Ramos (cell line): ENCODE measurements at regions not wholly inside any gene's neighbourhood (a gene's known extent, or its start where the extent isn't known, plus 50 kb on each side); places are given as distances from the start of the nearest gene placed in this dataset.
"Not testable (repeated sequence)": the region's sequence is repeated elsewhere in the genome, so short reads cannot be mapped to it uniquely, and the experiment has no call there.

Experiments used
- in situ Hi-C: fragments of 300-500 bp; cut with MboI; formaldehyde crosslinking; loops from one replicate; pipeline ENCODE4 v1.14.3; 2022; ENCODE audit warnings: low sequenced_read_pairs; ENCODE audit not compliant: unreplicated experiment

- in situ Hi-C loops, result no loop called here
Measured at GRCh38 chr12:107512391-107512790, 173.2 kb upstream of the PWP1 start.

- in situ Hi-C loops, result no loop called here
Measured at GRCh38 chr12:107513184-107513583, 172.4 kb upstream of the PWP1 start.

- in situ Hi-C loops, result no loop called here
Measured at GRCh38 chr12:107513636-107514400, 171.8 kb upstream of the PWP1 start.

- in situ Hi-C loops, result no loop called here
Measured at GRCh38 chr12:107514887-107515445, 170.6 kb upstream of the PWP1 start.

- in situ Hi-C loops, result no loop called here
Measured at GRCh38 chr12:107515446-107515958, 170.1 kb upstream of the PWP1 start.

- in situ Hi-C loops, result not testable (repeated sequence)
Measured at GRCh38 chr12:107517816-107518215, 167.8 kb upstream of the PWP1 start.

GRCh38 chr12:107518868-107519267, 166.7 kb upstream of the PWP1 start:
- in situ Hi-C loops, result no loop called here

GRCh38 chr12:107519906-107520859, 165.4 kb upstream of the PWP1 start:
- in situ Hi-C loops, result no loop called here

- in situ Hi-C loops, result no loop called here
Measured at GRCh38 chr12:107521826-107522355, 163.7 kb upstream of the PWP1 start.

GRCh38 chr12:107522692-107523477, 162.7 kb upstream of the PWP1 start:
- in situ Hi-C loops, result no loop called here

- in situ Hi-C loops, result no loop called here
Measured at GRCh38 chr12:107523775-107524535, 161.6 kb upstream of the PWP1 start.

- in situ Hi-C loops, result no loop called here
Measured at GRCh38 chr12:107525063-107525718, 160.4 kb upstream of the PWP1 start.

GRCh38 chr12:107525719-107526554, 159.7 kb upstream of the PWP1 start:
- in situ Hi-C loops, result no loop called here

GRCh38 chr12:107526555-107527180, 158.9 kb upstream of the PWP1 start:
- in situ Hi-C loops, result no loop called here

GRCh38 chr12:107528731-107529365, 156.8 kb upstream of the PWP1 start:
- in situ Hi-C loops, result no loop called here

GRCh38 chr12:107529991-107530390, 155.6 kb upstream of the PWP1 start:
- in situ Hi-C loops, result no loop called here

GRCh38 chr12:107530701-107531100, 154.9 kb upstream of the PWP1 start:
- in situ Hi-C loops, result no loop called here
